Esophagus muscularis mucosa (tissue), 4 donors: ENCODE measurements at regions not wholly inside any gene's neighbourhood (a gene's known extent, or its start where the extent isn't known, plus 50 kb on each side); places are given as distances from the start of the nearest gene placed in this dataset.

Experiments
- DNase-seq: peaks from one replicate; pipeline ENCODE4 v3.0.0-alpha.2; 2017; ENCODE audit errors: extremely low spot score
- H3K27ac ChIP-seq, 4 donors: fragments of 200-600 bp; sonication (generic); replicated peaks in 1 of 4; 1 replicate in 3 of 4; 2 replicates in 1 of 4; pipeline ENCODE4 v1.5.1; 2016 to 2019; ENCODE audit warnings: mild to moderate bottlenecking in 1 of 4
- H3K27me3 ChIP-seq, 4 donors: fragments of 200-600 bp; sonication (generic); one replicate each; pipeline versions ENCODE4 v1.5.1 to v1.6.0; 2016 to 2019
- H3K36me3 ChIP-seq, 4 donors: fragments of 200-600 bp; sonication (generic); one replicate each; pipeline ENCODE4 v1.5.1; 2016 to 2019
- H3K4me1 ChIP-seq, 4 donors: fragments of 200-600 bp; sonication (generic); one replicate each; pipeline ENCODE4 v1.5.1; 2016 to 2019
- H3K4me3 ChIP-seq, 4 donors: fragments of 200-600 bp; sonication (generic); 1 replicate in 2 of 4; 2 replicates in 2 of 4; pipeline ENCODE4 v1.5.1; 2016 to 2019; ENCODE audit warnings: mild to moderate bottlenecking in 4 of 4, moderate library complexity in 1 of 4
- H3K9me3 ChIP-seq, 4 donors: fragments of 200-600 bp; sonication (generic); 1 replicate in 3 of 4; 2 replicates in 1 of 4; pipeline ENCODE4 v1.5.1; 2016 to 2019
- CTCF ChIP-seq, 3 experiments: fragments of 200-600 bp in 2 of 3; fragments of 450-650 bp in 1 of 3; sonication (generic) in 2 of 3; IDR thresholded peaks; one replicate each; pipeline ENCODE4 v1.5.1; 2017 to 2019; ENCODE audit warnings: antibody characterized with exemption in 3 of 3, mild to moderate bottlenecking in 2 of 3, moderate library complexity in 1 of 3
- EP300 ChIP-seq: sonication (generic); formaldehyde crosslinking; IDR thresholded peaks from one replicate; pipeline ENCODE4 v1.6.1; 2017; ENCODE audit warnings: antibody characterized with exemption
- POLR2A ChIP-seq: fragments of 450-650 bp; IDR thresholded peaks from one replicate; pipeline ENCODE4 v1.6.1; 2017; ENCODE audit warnings: antibody characterized with exemption, moderate library complexity, mild to moderate bottlenecking, low read depth
- POLR2AphosphoS5 ChIP-seq, 2 donors: sonication (generic); formaldehyde crosslinking; IDR thresholded peaks; one replicate each; pipeline ENCODE4 v1.6.1; 2017; ENCODE audit warnings: antibody characterized with exemption in 2 of 2
- WGBS: methylation state at CpG from one replicate; pipeline ENCODE4 v1.1.5; 2018; 5-methylcytosine and 5-hydroxymethylcytosine counted together
- intact Hi-C: fragments of 100-400 bp; cut with DNase I; formaldehyde crosslinking; loops from one replicate; pipeline ENCODE4 v1.15.1; 2023

DNA sequence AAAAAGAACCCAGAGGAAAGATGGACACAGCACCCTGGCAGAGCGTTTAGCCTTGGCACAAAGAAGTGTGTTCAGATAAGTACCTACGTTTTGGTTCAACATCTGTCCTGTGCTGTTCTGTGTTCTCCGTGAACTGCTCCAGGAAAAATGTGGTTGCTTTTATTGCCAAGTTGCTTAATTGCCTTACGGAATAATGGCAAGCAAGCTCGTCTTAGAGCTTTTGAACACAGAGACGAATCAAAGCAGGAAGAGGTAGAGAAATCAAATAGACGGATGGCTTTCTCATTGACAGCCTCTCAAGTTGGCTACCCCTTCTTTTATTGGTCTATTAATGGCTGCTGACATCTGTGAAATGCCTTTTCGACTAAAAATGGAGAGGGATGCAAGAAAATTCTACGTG lies 911.1 kb upstream of the EEF2KMT start:
- peaks cover 0 to 14% (median 1%) of the 10 kb centered on the region in 4 donors for H3K9me3 ChIP-seq
- no peaks in the 10 kb centered on the region for H3K27me3 ChIP-seq
- intact Hi-C loops = no loop called here
- H3K4me3 ChIP-seq = no peak overlapping the region
- no peak overlapping the region for H3K27ac ChIP-seq
- no peaks in the 10 kb centered on the region for H3K4me1 ChIP-seq
- 58% methylated on average over 9 of the region's 9 CpGs for WGBS
- DNase-seq = no peak
- no peaks in the 10 kb centered on the region for H3K36me3 ChIP-seq
- TF ChIP-seq POLR2AphosphoS5 (IDR thresholded peaks at IDR 0.05) = no peak
- TF ChIP-seq CTCF (IDR thresholded peaks at IDR 0.05) = no peak
- no peak for TF ChIP-seq POLR2A
- no peak for TF ChIP-seq EP300

GRCh38 chr16:5993356-5993755 lies 895.8 kb upstream of the EEF2KMT start:
- intact Hi-C loops = no loop called here
- Histone ChIP-seq H3K36me3 (no peaks in the 10 kb centered on the region), H3K27ac (no peak overlapping the region), H3K27me3 (no peaks in the 10 kb centered on the region), H3K4me3 (no peak overlapping the region), H3K9me3 (no peaks in the 10 kb centered on the region), H3K4me1 (no peaks in the 10 kb centered on the region)
- TF ChIP-seq CTCF (IDR thresholded peaks at IDR 0.05) (no peak), EP300 (no peak), POLR2AphosphoS5 (IDR thresholded peaks at IDR 0.05) (no peak), POLR2A (no peak)
- 88% methylated on average over 2 of the region's 2 CpGs for WGBS
- DNase-seq = no peak

DNA sequence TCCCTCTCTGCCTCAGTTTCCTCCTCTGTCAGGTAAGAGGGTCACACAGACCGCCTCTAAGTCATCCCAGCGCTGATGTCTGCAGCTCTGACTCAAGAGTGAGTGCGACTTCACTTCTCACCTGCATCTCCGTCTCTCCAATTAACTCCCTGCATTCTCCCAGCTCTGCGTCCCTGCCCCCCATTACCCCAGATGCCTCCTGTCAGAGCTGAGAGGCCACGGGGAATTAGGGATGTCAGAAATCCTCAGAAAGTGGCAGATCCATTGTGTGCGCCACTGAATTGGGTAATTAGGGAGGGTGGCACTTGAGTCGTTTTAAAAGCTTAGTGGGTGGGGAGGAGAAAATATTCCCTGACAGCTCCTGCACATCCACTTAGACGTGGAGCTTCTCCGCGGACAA lies 885.4 kb upstream of the EEF2KMT start:
- 49% methylated on average over 11 of the region's 11 CpGs for WGBS

GRCh38 chr16:5979905-5980550 lies 882.4 kb upstream of the EEF2KMT start:
- intact Hi-C loops = no loop called here
- H3K4me1 ChIP-seq = no peaks in the 10 kb centered on the region

More for the DNA sequence above, 885.4 kb upstream of the EEF2KMT start:
- DNase-seq = no peak
- Histone ChIP-seq H3K27ac (no peak overlapping the region), H3K4me3 (no peak overlapping the region), H3K4me1 (no peaks in the 10 kb centered on the region), H3K36me3 (no peaks in the 10 kb centered on the region), H3K9me3 (no peaks in the 10 kb centered on the region), H3K27me3 (peaks cover 0 to 19% (median 0%) of the 10 kb centered on the region in 4 donors)
- TF ChIP-seq POLR2A (no peak), POLR2AphosphoS5 (IDR thresholded peaks at IDR 0.05) (no peak), EP300 (no peak), CTCF (IDR thresholded peaks at IDR 0.05) (no peak)
- intact Hi-C loops = no loop called here

More at GRCh38 chr16:5979905-5980550, 882.4 kb upstream of the EEF2KMT start:
- Histone ChIP-seq H3K9me3 (no peaks in the 10 kb centered on the region), H3K27me3 (peaks cover 0 to 16% (median 0%) of the 10 kb centered on the region in 4 donors), H3K4me3 (no peak overlapping the region), H3K36me3 (no peaks in the 10 kb centered on the region), H3K27ac (no peak overlapping the region)
- TF ChIP-seq POLR2AphosphoS5 (IDR thresholded peaks at IDR 0.05) (no peak), POLR2A (no peak), CTCF (IDR thresholded peaks at IDR 0.05) (no peak)
- 24% methylated on average over 6 of the region's 10 CpGs for WGBS
- DNase-seq = no peak
